ENCODE measurements at regions not wholly inside any gene's neighbourhood (a gene's known extent, or its start where the extent isn't known, plus 50 kb on each side); places are given as distances from the start of the nearest gene placed in this dataset.
"Not testable (repeated sequence)": the region's sequence is repeated elsewhere in the genome, so short reads cannot be mapped to it uniquely, and the experiment has no call there.

DNA sequence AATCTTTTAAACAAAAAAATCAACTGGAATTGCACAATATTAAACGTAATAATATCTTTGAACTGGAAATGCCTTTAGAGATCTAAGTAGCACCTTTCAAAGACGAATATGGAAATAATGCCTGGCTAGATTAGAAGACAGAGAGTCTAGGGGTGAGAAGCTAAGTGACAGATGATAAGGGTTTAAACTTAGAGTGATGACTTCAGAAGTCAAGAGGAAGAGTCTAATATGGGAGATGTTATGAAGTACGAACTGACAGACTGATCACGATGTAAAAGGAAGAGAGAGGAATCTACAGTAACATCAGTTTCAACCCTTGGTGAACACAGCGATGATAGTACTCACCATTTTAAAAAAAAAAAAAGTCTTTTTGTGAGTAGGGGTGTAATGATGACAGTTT is 57.9 kb downstream of the HINT1 start:
- in situ Hi-C loops (cut with MboI; ENCODE audit: low sequenced_read_pairs), result no loop called here

DNA sequence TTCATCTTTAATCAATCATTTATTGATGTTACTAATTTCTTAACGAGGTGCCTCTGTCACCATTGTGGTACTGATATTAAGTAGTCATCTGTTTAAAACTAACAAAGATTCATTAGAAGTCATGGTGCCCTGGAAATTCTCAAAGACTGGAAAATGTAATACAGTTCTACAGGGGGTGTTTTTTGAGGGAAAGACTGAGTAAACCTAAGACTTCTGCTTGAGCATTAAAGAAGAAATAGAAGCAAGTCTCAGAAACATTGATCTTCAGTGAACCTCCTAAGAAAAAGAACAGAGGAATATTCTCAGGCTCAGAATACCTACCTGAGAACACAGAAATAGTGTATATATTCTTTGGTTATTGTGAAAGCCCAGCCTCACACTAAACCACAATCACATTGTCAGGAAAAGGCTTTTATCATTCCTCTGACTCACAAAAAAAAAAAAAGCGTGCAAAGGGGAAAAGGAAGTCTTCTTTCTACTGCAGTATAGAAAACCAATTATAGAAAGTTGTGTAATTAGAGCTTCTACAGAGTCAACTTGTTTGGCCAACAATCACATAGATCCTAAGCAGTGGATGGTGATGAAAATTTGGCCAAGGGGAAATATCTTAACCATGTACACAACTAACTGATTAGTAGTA is 60.8 kb downstream of the HINT1 start:
- in situ Hi-C loops (cut with MboI; ENCODE audit: low sequenced_read_pairs), result no loop called here

DNA sequence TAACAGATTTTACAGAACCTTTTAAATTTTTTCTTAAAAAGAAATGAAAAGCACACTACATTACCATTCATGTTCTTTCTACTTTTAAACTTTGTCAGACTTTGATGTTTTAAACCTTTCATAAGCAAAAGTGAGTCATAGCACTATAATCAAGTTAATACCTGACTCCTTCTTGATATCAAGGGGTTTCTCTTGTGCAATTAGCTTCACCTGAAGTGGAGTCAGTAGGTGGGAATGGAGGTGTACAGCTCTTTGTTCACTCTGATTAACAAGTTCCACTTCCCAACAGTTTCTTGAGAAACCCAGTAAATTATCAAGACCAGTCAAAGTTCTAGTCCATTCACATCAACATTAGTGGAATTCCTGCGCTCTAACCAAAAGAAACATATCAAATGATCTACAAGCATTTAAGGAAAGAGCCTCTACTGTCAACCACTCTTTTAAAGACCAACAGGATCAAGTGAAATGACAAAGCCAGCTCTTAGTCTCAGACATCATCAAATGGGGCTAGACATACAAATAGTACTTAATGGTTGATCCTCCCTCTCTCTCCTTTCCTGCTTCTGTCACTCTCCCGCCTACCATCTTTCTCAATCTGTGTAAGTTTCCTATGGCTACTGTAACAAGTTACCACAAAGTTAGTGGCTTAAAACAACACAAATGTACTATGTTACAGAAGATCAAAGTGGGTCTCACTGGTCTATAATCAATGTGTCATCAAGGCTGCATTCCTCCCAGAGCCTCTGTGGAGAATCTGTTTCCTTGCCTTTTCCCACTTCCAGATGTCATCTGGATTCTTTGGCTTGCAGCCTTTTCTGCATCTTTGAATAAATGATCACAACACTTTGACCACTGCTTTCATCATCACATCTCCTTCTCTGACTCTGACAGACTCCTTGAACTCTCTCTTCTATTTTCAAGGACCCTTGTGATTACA is 68.0 kb downstream of the HINT1 start:
- in situ Hi-C loops (cut with MboI; ENCODE audit: low sequenced_read_pairs), result no loop called here

GRCh38 chr5:131095561-131095960 is 69.5 kb downstream of the HINT1 start:
- in situ Hi-C loops (cut with MboI; ENCODE audit: low sequenced_read_pairs), result not testable (repeated sequence)

DNA sequence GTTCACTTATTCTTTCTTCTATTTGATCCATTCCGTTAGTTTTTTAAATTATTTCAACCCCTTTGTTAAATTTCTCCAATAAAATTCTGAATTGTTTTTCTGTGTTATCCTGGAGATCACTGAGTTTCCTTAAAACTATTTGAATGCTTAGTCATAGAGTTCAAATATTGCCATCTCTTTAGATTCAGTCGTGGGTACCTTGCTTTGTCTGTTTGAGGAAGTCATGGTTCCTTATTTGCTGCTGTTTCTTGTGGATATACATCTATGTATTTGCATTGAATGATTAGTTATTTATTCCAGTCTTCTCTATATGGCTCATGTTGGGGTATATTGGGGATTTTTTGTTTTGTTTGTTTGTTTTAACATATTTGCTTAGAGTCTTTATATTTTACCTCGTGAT is 80.6 kb downstream of the HINT1 start:
- in situ Hi-C loops (cut with MboI; ENCODE audit: low sequenced_read_pairs), result no loop called here

GRCh38 chr5:131081913-131082488 is 83.1 kb downstream of the HINT1 start:
- in situ Hi-C loops (cut with MboI; ENCODE audit: low sequenced_read_pairs), result no loop called here

DNA sequence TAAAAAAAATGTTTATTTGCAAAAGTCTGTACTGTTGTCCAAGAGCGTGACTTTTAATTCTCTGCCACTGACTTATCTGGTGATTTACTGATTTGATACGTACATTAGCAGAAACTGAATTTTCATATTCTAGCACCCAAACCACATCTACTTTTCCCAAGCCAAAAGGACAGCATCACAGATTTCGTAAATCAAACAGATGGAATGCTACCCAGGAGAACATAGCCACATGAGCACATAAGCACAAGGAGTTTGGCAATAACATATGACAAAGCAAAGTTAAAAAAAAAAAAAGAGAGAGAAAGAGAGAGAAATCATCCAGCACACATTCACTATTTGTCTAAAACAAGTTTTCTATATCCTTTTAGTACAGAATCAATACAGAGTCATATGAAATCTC is 83.7 kb downstream of the HINT1 start:
- in situ Hi-C loops (cut with MboI; ENCODE audit: low sequenced_read_pairs), result no loop called here

DNA sequence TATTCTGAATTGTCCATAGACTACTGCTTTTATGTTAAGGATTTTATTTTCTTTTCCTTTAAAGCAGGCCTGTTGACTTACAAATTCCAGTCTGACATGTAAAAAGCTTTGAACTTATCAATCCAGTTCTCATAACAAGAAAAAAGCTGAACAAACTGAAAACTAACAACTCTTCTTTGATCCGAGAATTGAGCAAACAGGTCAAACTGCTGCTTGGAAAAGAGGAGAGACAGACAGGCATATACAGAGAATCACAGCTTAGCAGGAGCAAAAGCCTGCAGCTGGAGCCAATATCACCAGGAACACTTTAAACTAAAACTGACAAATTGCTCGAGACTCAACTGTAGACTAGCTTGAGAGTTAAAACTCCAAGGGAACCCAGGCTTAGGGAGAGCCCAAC is 85.8 kb downstream of the HINT1 start:
- in situ Hi-C loops (cut with MboI; ENCODE audit: low sequenced_read_pairs), result no loop called here

- in situ Hi-C loops (cut with MboI; ENCODE audit: low sequenced_read_pairs), result no loop called here
These were observed 96.0 kb downstream of the HINT1 start for GRCh38 chr5:131068893-131069643.

GRCh38 chr5:131068076-131068475 is 97.0 kb downstream of the HINT1 start:
- in situ Hi-C loops (cut with MboI; ENCODE audit: low sequenced_read_pairs), result no loop called here

GRCh38 chr5:131067636-131068035 is 97.4 kb downstream of the HINT1 start:
- in situ Hi-C loops (cut with MboI; ENCODE audit: low sequenced_read_pairs), result no loop called here

DNA sequence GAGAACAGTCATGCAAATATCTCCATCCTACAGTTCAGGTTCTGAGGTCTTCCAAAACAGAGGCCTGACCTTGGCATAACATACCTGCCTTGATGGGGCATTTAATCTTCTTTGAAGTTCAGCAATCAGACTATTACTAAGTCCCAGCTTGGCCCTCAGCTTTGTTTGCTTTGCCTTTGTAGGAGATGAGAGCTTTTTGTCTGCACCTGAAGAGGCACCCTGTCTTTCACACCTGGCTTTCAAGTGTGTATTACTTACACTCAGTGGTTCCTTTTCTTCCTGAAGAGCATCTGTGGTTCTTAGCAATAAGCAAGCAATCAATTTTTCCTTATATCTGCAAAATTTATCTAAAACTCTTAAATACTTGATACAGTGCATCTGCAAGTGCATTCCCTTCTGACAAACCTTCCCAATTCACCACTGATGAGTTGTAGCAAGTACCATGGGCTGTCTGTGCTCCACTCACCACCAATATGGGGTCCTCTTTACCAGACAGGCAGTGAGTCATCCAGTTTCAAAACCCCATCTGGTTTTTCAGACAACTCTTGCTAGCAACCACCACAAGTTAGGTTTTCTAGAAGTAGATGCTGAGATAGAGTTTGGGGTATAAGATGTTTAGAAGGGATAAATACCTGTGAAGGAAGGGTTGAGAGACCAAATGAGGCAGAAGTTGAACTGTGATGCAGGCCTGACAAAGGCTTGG is 100.2 kb downstream of the HINT1 start:
- in situ Hi-C loops (cut with MboI; ENCODE audit: low sequenced_read_pairs), result no loop called here

DNA sequence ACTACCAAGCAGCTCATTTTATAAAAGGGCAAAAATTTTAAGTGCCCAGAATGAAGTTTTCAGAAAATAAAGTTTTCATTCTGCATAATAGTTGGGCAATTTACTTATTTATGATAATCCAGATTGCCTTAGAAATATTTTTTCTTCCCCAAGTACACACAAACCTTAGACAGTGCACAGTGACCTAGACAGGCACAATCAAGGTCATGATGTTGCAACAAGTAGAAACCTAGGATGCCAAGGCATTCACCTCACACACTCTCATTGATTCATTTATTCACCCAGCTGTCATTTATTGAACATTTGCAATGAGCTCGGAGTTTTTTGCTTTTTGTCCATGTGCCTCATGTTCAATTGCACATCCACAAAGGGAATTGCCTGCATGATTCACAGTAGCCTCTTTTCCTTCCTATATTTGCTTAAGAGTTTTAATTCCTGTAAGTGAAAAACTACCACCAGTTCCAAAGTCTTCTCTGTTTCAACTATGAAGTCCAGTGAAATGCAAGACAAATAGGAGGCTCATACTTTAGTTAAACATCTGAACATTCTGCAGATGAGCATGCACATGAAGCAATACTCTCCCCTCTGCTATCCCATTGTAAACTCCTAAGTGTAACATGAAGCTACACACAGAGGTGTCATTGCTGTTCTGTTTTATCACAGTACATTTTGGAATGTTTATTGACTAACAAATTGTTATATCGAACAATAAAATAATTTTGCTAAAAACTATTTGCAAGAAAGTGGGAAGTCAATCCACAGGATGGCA is 122.9 kb downstream of the HINT1 start:
- in situ Hi-C loops (cut with MboI; ENCODE audit: low sequenced_read_pairs), result no loop called here

DNA sequence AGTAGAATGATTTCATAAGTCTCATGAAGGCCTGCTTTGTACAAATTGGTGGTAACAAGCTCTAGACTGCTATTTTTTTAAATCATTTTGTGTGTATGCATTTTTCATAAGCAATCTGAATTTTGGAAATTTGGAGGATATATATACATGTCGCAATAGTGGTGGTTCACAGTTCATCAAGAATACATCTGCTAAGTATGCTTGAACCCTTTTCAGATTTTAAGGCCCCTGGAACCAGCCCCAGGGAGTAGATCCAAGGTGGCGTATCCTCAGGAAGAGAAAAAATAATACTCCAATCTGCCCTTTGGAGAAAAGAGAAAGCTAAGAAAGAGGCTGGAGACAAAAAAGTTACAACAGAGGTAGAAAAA is 141.6 kb downstream of the HINT1 start:
- in situ Hi-C loops (cut with MboI; ENCODE audit: low sequenced_read_pairs), result no loop called here

DNA sequence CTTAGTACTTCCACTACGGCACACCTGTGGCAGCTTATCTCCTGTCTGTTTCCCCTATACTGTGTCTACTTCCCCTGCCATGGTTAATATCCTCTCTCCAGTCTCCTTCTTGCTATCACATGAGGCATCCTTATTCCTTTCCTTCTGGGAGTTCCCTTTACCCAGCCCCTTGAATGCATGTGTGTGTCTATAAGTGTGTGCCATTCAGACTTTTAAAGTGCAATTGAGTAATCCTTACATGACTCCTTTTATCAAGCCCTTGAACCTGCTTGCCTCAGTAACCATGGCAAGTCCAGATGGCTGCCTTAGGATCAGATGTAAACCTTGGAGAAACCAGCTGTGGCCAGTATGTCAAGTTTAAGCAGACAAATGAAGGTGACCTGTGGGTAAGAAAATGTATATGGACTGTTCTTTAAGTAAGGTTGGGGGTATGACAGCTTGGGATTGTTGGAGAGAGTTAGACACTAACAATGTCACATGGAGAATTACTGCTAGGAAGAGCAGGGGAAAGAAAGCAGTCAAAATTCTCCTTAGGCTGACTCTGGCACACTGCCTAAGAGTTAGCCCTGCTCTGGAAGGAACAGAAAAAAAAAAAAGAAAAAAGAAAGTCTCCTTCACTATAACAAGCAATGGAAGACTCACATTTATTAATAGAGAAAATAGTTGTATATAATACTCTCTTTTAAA is 142.1 kb downstream of the HINT1 start:
- in situ Hi-C loops (cut with MboI; ENCODE audit: low sequenced_read_pairs), result no loop called here

- in situ Hi-C loops (cut with MboI; ENCODE audit: low sequenced_read_pairs), result no loop called here
These were observed 143.4 kb downstream of the HINT1 start for GRCh38 chr5:131021646-131022045.

GRCh38 chr5:131019601-131020315 is 145.3 kb downstream of the HINT1 start:
- in situ Hi-C loops (cut with MboI; ENCODE audit: low sequenced_read_pairs), result no loop called here

- in situ Hi-C loops (cut with MboI; ENCODE audit: low sequenced_read_pairs), result no loop called here
These were observed 145.9 kb downstream of the HINT1 start for GRCh38 chr5:131019111-131019510.

GRCh38 chr5:131008329-131008728 is 156.7 kb downstream of the HINT1 start:
- in situ Hi-C loops (cut with MboI; ENCODE audit: low sequenced_read_pairs), result no loop called here
